Suprapubic skin (tissue), 4 donors: ENCODE measurements at regions not wholly inside any gene's neighbourhood (a gene's known extent, or its start where the extent isn't known, plus 50 kb on each side); places are given as distances from the start of the nearest gene placed in this dataset.
A peak's percentile ranks its signal among the peaks of the same experiment; 100 is the strongest.

Experiments
- DNase-seq, 2 donors: peaks; one replicate each; pipeline ENCODE4 v3.0.0-alpha.2; 2019; ENCODE audit warnings: low spot score in 2 of 2
- H3K27ac ChIP-seq: fragments of 200-600 bp; sonication (generic); one replicate; pipeline ENCODE4 v1.5.1; 2019
- H3K27me3 ChIP-seq: fragments of 200-600 bp; sonication (generic); one replicate; pipeline ENCODE4 v1.5.1; 2019
- H3K36me3 ChIP-seq: fragments of 200-600 bp; sonication (generic); one replicate; pipeline ENCODE4 v1.5.1; 2019
- H3K4me1 ChIP-seq: fragments of 200-600 bp; sonication (generic); one replicate; pipeline ENCODE4 v1.5.1; 2019
- H3K4me3 ChIP-seq: fragments of 200-600 bp; sonication (generic); one replicate; pipeline ENCODE4 v1.5.1; 2019; ENCODE audit warnings: mild to moderate bottlenecking
- H3K9me3 ChIP-seq: fragments of 200-600 bp; sonication (generic); one replicate; pipeline ENCODE4 v1.5.1; 2019
- CTCF ChIP-seq, 2 donors: fragments of 200-600 bp in 1 of 2; fragments of 450-650 bp in 1 of 2; sonication (generic) in 1 of 2; IDR thresholded peaks; one replicate each; pipeline ENCODE4 v1.5.1; 2016 to 2019; ENCODE audit warnings: antibody characterized with exemption in 2 of 2, mild to moderate bottlenecking in 1 of 2, moderate library complexity in 1 of 2
- EP300 ChIP-seq: sonication (generic); formaldehyde crosslinking; IDR thresholded peaks from one replicate; pipeline ENCODE4 v1.6.1; 2017; ENCODE audit warnings: antibody characterized with exemption
- POLR2A ChIP-seq, 2 donors: fragments of 450-650 bp; IDR thresholded peaks; one replicate each; pipeline ENCODE4 v1.6.1; 2017; ENCODE audit warnings: antibody characterized with exemption in 2 of 2, mild to moderate bottlenecking in 2 of 2, moderate library complexity in 2 of 2
- POLR2AphosphoS5 ChIP-seq, 3 donors: sonication (generic); formaldehyde crosslinking; IDR thresholded peaks; one replicate each; pipeline ENCODE4 v1.6.1; 2017; ENCODE audit warnings: antibody characterized with exemption in 3 of 3
- WGBS: methylation state at CpG from one replicate; pipeline ENCODE4 v1.1.5; 2018; 5-methylcytosine and 5-hydroxymethylcytosine counted together

- H3K36me3 ChIP-seq: no peaks in the 10 kb centered on the region
- H3K9me3 ChIP-seq: no peaks in the 10 kb centered on the region
- no peaks in the 10 kb centered on the region for H3K4me1 ChIP-seq
- no peak for DNase-seq
- H3K27ac ChIP-seq: no peak overlapping the region
- WGBS: 86% methylated on average over 18 of the region's 29 CpGs
- TF ChIP-seq POLR2A (IDR thresholded peaks at IDR 0.05) (no peak), POLR2AphosphoS5 (IDR thresholded peaks at IDR 0.05) (no peak), CTCF (IDR thresholded peaks at IDR 0.05) (no peak), EP300 (no peak)
- peaks cover 50% of the 10 kb centered on the region for H3K27me3 ChIP-seq
- no peak overlapping the region for H3K4me3 ChIP-seq
Observed at GRCh38 chr22:49622241-49623105, 205.2 kb downstream of the BRD1 start.

- H3K4me1 ChIP-seq: no peaks in the 10 kb centered on the region
- TF ChIP-seq POLR2AphosphoS5 (IDR thresholded peaks at IDR 0.05) (no peak), EP300 (no peak), CTCF (IDR thresholded peaks at IDR 0.05) (no peak), POLR2A (IDR thresholded peaks at IDR 0.05) (no peak)
- WGBS: 78% methylated on average over 9 of the region's 20 CpGs
- no peaks in the 10 kb centered on the region for H3K36me3 ChIP-seq
- DNase-seq: peak in 1 of 2 donors; percentile 18
- H3K27me3 ChIP-seq: peaks cover 50% of the 10 kb centered on the region
- H3K27ac ChIP-seq: no peak overlapping the region
- H3K4me3 ChIP-seq: no peak overlapping the region
- no peaks in the 10 kb centered on the region for H3K9me3 ChIP-seq
Observed at GRCh38 chr22:49621601-49622210, 206.0 kb downstream of the BRD1 start.

DNA sequence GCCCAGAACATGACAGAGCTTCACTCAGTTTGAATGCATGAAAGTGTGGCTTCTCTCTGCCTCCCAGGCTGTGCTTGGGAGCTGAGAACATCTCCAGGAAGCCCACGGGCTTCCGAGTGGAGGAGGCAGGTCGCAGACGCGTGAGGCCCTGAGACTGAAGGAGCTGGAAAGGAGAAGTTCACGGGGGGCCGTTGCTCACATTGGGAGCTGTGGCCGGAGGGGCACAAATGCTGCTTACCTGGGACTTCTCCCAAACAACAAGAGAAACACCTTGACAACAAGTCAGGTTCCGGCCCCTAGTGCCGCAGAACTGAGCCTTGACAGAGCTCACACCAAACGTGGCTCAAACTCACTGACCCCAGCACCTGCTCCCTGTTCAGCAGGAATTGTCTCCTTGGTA lies 207.0 kb downstream of the BRD1 start:
- TF ChIP-seq POLR2A (IDR thresholded peaks at IDR 0.05): no peak

GRCh38 chr22:49620003-49620556 lies 207.6 kb downstream of the BRD1 start:
- 59% methylated on average over 19 of the region's 19 CpGs for WGBS
- Histone ChIP-seq H3K27me3 (peaks cover 46% of the 10 kb centered on the region), H3K27ac (no peak overlapping the region), H3K4me3 (no peak overlapping the region), H3K9me3 (no peaks in the 10 kb centered on the region), H3K36me3 (no peaks in the 10 kb centered on the region), H3K4me1 (no peaks in the 10 kb centered on the region)
- DNase-seq: peak in 1 of 2 donors; percentile 35
- no peak for TF ChIP-seq POLR2A (IDR thresholded peaks at IDR 0.05)
- TF ChIP-seq CTCF (IDR thresholded peaks at IDR 0.05): no peak
- no peak for TF ChIP-seq EP300

More for the DNA sequence above, 207.0 kb downstream of the BRD1 start:
- H3K36me3 ChIP-seq: no peaks in the 10 kb centered on the region
- no peak overlapping the region for H3K4me3 ChIP-seq
- 54% methylated on average over 9 of the region's 11 CpGs for WGBS
- H3K27me3 ChIP-seq: peaks cover 46% of the 10 kb centered on the region
- no peak for DNase-seq
- H3K27ac ChIP-seq: no peak overlapping the region
- no peaks in the 10 kb centered on the region for H3K9me3 ChIP-seq
- H3K4me1 ChIP-seq: no peaks in the 10 kb centered on the region

DNA sequence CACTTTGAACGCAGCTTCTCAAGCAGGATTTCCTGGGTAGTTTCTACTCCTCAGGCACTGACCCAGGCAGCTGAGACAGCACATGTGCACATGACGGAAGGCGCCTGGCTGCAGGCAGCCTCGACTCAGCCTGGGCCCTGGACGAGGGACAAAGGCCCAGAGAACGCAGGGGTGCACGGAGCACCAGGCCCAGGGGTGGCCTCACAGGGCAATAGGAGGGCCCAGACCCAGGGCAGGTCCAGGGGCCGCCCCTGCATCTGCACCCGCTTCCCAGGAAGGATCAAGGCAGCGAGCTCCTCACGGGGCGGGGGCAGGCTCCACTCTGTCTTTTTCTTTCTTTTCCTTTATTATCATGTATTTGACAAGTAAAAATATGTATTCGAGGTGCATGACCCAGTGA lies 208.4 kb downstream of the BRD1 start:
- Histone ChIP-seq H3K27me3 (peaks cover 41% of the 10 kb centered on the region), H3K9me3 (no peaks in the 10 kb centered on the region), H3K4me3 (no peak overlapping the region), H3K4me1 (no peaks in the 10 kb centered on the region), H3K27ac (no peak overlapping the region), H3K36me3 (no peaks in the 10 kb centered on the region)
- WGBS: 73% methylated on average over 12 of the region's 13 CpGs
- no peak for TF ChIP-seq POLR2AphosphoS5 (IDR thresholded peaks at IDR 0.05)
- no peak for TF ChIP-seq POLR2A (IDR thresholded peaks at IDR 0.05)
- DNase-seq: no peak

- H3K36me3 ChIP-seq: no peaks in the 10 kb centered on the region
- no peaks in the 10 kb centered on the region for H3K9me3 ChIP-seq
- H3K4me3 ChIP-seq: no peak overlapping the region
- no peak for TF ChIP-seq EP300
- no peak for TF ChIP-seq POLR2A (IDR thresholded peaks at IDR 0.05)
- TF ChIP-seq CTCF (IDR thresholded peaks at IDR 0.05): no peak
- TF ChIP-seq POLR2AphosphoS5 (IDR thresholded peaks at IDR 0.05): no peak
- no peak overlapping the region for H3K27ac ChIP-seq
- peaks cover 41% of the 10 kb centered on the region for H3K27me3 ChIP-seq
- no peaks in the 10 kb centered on the region for H3K4me1 ChIP-seq
- DNase-seq: peak in 1 of 2 donors; percentile 49
- 80% methylated on average over 7 of the region's 8 CpGs for WGBS
Observed at GRCh38 chr22:49618677-49618953, 209.1 kb downstream of the BRD1 start.
